Stomach (tissue), 4 donors: ENCODE measurements at regions not wholly inside any gene's neighbourhood (a gene's known extent, or its start where the extent isn't known, plus 50 kb on each side); places are given as distances from the start of the nearest gene placed in this dataset.

ENCODE experiments used
- CTCF ChIP-seq, 7 experiments: fragments of 450-650 bp in 4 of 7; fragments of 200-600 bp in 3 of 7; sonication (generic) in 3 of 7; IDR thresholded peaks; one replicate each; pipeline ENCODE4 v1.5.1; 2016 to 2019; ENCODE audit warnings: antibody characterized with exemption in 7 of 7, control low read depth in 2 of 7, mild to moderate bottlenecking in 1 of 7
- EP300 ChIP-seq: sonication (generic); formaldehyde crosslinking; IDR thresholded peaks from one replicate; pipeline ENCODE4 v1.6.1; 2017; ENCODE audit warnings: antibody characterized with exemption

GRCh38 chr12:46546634-46547273, 174.2 kb upstream of the SLC38A2 start:
- TF ChIP-seq EP300 (no peak), CTCF (IDR thresholded peaks at IDR 0.05) (no peak)
